Iris pigment epithelial cell (primary cell): ENCODE measurements at regions not wholly inside any gene's neighbourhood (a gene's known extent, or its start where the extent isn't known, plus 50 kb on each side); places are given as distances from the start of the nearest gene placed in this dataset.
"Not testable (repeated sequence)": the region's sequence is repeated elsewhere in the genome, so short reads cannot be mapped to it uniquely, and the experiment has no call there.

Source experiments
- DNase-seq: peaks from one replicate; pipeline ENCODE4 v3.0.0-alpha.2; 2011; ENCODE audit warnings: low read depth

DNA sequence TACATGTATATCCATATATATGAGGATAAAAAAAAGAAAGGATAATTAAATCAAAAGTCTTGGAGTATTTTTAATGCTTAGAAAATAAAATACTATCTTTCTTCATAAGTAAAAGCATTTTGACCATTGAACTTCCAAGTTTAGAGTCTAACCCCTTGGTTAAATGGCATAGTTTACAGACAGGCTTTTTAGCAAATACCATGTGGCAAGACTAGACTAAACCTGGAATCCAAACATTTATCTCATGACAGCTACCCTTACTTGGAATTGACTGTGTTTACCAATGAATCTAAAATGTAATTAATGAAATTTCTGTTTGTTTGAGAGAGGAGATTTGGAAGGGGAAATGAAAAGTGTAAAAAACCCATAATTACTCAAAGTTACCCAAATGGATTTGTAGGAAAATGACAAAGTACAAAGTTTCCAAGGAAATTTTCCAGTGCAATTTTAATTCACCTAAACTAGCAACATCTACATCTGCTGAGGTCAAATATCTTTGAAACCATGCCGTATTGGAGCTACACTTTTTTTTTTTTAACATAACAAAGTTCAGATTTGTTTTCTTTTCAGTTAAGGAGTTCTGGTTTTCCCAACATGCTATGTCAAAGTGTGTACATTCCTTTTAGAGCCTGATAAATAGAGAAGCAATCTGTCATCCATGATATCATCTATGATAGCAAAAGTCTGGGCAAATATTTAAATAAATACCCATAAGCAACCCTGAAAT, 272.1 kb upstream of the DAB2 start:
- peak; percentile 12 for DNase-seq

DNA sequence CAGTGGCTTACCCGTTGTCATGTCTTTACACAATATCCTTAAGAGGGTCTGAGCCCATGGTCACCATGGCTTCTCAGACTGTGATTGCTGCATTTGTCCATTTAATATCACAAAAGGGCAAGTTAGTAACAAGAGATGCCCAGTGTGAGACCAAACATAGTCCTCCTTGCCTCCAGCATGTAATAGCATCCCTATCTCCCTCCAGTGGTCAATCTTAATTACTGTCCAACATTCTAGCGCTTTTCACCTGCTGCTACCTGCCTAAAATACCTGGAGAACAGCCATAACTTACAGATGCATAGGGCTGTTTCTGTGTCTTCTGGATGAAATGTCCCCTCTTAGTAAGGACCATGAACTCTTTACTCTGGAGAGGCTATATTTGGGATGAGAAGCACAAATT, 267.2 kb upstream of the DAB2 start:
- DNase-seq: peak; percentile 13

DNA sequence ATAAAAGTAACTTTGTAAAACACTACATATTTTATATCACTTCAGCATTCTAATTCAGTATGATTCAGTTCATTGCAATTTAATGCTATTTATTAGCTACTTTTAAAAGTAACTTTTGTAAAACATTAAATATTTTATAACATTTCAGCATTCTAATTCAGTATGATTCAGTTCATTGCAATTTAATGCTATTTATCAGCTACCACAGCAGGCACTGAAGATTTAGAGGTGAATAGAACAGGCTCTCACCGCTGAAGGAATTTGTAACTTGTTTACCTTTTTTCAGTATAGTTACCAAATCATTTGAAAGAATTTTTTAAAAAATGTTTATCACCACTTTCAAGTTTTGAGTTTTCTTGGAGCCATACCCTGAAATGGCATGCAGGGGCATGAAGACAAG, 266.4 kb upstream of the DAB2 start:
- no peak for DNase-seq

DNA sequence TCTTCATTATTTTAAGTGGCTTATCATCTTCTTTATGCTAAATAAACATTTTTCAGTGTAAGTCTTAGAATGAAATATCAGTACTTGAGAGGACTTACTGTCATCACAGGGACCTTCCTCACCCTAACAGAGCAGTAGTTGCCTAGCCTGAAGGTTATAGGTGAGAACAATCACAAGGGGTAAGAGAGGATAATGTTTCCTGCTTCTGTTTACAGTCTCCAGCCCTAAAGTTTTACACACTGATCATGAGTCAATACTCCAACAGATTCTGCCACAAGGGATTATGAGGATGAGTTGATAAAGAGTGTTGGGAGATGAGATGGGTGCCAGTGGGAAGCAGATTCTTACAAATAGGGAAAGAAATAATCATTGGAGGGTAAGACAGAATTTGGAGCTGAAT, 265.1 kb upstream of the DAB2 start:
- DNase-seq: no peak

DNA sequence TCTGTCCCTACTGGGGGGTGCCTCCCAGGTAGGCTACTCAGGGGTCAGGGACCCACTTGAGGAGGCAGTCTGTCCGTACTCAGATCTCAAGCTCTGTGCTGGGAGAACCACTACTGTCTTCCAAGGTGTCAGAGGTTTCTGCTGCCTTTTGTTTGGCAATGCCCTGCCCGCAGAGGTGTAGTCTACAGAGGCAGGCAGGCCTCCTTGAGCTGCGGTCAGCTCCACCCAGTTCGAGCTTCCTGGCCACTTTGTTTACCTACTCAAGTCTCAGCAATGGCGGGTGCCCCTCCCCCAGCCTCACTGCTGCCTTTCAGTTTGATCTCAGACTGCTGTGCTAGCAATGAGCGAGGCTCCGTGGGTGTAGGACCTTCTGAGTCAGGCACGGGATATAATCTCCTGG, 263.1 kb upstream of the DAB2 start:
- not testable (repeated sequence) for DNase-seq

DNA sequence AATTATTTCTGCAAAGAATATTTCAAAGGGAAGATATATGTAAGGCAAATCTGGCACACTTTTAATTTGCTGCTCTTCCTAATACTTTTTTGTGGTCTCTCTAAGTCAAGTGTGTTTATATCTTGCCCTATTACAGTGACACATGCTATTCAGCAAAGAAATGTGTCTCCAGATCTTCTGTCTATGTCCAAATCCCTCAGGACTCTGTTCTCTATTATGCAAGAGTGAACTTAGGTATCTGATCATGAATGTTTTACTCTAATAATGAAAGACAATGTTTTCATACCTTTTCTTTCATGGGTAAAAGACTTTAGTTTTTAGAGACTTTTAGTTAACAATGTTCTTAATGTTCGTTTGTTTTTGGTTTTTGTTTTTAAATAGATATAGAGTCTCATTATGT, 255.4 kb upstream of the DAB2 start:
- no peak for DNase-seq

DNA sequence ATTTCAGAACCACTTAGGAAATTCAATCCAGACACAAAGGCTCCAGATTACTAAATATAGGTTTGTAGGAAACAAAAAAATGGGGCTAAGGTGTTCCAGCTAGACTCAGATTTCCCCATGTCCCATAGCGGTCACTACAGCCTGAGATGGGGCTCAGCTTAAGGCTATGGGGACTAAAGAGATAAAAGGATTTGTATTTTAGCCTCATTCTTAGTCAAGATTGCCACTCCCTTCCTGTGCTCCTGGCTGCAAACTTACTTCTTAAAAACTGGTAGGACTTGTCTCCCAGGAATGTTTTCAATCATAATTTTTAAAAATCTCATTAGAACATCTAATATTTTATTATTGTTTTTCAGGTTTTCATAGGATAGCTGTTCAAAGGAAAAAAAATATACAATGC, 253.8 kb upstream of the DAB2 start:
- DNase-seq: no peak

DNA sequence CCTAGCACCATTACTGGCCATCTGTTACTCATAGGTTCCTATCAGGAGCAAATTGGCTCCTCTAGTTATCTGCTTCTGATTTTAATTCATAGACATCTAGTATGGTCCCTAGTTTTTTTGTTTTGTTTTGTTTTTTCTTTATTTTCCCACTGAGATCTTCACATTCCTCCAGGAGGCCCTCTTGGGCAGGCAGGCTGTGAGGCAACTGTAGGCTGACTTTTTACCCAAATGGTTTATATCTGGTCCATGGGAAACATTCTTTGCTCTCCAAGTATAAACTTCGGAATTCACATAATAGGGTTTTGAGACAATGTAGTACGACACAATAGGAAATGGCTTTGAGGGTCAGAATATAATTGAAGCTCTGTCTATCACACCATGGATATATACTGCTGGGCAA, 250.9 kb upstream of the DAB2 start:
- peak; percentile 22 for DNase-seq

DNA sequence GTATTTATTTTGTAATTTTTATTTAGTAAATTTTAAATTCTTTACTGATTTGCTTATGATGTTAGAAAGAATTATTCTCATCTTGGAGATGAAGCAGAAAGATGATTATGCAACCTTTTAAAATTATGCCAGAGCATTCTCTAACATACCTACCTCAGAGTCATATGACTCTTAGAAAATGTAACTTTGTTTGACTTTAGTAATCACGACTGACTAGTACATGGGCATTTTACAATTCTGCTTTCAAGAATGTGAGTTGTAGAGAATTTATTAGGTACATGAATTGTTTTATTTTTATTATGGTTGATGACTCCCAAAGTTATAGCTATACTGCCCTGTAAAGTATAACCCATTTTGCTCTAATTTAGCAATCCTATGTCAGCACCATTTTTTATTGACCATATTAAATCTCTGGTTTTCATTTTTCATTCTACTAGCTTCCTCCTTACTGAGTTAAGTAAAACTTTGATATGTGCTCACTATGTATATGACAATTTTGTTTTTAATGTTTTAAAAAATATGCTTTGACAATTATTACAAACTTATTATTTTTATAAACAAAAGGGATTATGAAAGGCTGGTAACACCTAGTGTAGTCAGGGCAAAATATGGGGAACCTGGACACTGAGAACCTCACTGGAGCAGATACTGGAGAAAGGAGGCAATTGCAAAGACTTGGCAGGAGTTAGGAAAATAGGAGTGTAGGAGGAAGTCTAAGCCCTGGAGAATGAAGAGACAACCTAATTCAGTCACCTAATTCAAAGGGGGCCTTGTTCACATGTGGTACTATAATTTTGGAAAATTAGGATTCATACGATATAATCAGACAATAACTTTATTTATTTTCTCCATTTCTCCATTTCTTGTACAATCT, 249.7 kb upstream of the DAB2 start:
- peak; percentile 22 for DNase-seq

DNA sequence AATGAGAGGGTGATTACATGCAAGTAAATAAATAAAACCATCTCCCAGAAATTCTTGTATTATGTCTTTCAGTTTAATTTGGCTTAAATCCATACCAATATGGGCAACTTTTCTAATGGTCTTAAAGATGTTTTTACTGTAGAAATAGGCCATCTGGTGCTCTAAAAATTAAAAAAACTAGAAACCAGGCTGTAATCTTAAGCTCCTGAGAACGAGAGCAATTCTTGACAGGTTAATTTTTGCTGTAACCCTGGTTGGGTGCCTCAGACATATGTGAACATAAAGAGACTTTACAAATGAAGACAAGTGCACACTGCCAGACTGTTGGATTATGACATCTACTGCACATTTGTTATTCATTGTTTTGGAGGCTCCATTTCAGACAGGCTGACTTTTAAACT, 246.8 kb upstream of the DAB2 start:
- DNase-seq: no peak

DNA sequence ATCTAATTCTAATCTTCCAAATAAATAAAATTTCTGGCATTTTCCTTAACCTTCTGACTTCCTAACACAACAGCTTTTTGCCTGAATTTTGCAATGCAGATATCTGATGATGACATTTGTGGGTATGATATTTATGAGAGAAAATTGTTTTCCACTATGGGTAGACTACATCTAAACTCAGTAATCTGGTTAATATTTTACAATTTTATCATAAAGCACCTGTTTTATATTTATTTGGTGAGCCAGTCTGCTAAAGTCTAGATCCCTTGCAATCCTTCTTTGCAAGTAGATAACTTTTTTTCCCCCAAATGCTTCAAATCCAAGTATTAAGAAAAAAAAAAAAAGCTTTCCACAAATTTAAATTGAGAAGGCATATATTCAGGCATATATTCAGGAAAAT, 246.2 kb upstream of the DAB2 start:
- DNase-seq: no peak

DNA sequence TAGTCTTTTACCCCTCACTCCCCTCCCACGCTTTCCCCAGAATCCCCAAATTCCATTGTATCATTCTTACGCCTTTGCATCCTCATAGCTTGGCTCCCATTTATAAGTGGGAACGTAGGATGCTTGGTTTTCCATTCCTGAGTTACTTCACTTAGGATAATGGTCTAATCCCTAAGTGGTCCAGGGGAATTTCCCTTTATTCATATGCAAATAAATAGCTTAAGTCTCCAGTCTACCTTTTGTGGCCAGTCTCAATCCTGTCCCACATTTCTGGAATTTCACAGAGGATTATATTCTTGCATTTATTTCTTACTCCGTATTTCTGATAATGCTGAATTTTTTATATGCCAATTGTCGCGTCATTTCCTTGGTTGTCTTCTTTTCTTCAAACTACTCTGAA, 245.6 kb upstream of the DAB2 start:
- DNase-seq: no peak

DNA sequence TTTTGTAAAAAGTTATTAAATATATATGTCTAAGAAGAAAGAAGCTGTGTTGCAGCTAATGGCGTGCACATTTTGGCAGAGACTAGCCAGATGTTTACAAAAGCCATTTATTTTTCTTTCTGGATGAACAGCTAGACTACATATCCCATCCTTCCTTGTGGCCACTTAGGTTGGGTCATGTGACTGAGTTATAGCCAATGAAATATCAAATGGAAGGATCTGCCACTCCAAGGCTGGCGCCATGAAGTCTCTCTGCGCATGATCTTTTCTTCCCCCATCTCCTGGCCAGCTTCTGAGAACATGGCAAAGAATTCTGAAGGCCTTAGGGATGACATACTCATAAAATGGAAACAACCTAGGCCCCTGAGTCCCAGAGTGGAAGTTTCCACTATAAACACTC, 244.2 kb upstream of the DAB2 start:
- no peak for DNase-seq

DNA sequence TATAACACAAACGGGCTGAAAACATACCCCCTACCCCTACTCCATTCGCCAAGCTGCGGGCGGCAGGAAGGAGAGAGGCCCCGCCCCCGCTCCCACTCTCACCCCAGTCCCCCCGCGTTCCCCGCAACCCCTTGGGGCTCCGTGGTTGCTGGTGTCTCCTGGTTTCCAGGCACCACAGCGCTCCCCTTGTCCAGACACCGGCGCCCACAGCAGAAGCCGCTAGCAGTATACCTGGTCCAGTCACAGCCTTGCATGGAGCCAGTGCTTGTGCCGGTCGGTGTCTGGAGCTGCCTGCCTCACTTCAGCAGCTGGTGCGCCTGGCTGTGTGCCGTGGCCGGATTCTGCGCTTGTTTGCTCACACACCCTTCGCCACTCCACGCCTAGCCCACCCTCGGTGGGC, 240.5 kb upstream of the DAB2 start:
- no peak for DNase-seq

DNA sequence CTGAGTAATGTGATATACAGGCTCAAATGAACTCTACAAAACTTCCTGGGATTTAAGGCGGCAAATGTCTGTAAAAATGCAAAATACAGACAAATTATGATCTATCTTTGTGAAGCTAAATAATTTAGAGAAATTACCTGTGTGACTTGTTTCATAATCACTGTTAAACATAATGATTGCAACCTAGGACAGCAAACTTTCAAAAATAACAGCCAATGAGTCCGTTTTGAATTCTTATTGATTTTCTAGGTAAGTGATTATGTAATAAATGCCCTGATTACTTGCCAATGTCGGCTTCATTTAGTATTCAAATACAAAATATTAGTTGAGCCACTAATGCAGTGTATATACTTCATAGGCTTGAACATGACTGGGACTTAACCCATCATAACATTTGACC, 238.2 kb upstream of the DAB2 start:
- DNase-seq: no peak

DNA sequence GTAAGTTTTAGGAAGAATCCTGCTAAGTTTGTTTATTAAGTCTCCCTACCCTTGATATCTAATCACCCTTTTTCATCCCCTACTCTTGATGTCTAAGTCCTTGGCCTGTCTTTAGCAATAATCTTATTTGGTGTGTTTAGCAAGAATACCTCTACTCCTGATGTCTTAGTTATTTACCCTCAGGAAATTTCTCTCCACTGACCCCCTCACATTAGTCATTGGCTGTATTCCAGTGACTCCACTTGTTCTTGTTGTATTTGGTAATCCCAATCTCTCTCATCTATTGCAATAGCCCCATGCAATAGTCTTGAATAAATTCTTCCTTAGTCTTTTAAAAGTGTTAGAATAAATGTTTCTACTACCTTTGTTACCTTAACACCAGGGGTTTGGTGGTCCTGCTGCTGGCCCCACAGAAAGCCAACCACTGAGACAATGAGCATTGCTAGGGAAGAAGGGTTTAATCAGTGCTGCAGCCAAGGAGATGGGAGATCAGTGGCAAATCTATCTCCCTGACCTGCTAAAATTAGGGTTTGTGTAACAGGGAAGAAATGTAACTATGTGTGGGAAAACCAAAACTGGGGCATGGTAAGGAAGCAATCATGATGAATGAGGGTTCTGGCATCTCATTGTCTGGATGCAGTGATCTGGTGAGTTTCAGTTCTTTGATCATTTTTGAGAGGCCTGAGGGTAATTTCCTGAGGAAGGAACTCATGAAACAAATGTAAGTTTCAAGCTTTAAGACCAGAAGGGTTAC, 236.4 kb upstream of the DAB2 start:
- peak; percentile 73 for DNase-seq

DNA sequence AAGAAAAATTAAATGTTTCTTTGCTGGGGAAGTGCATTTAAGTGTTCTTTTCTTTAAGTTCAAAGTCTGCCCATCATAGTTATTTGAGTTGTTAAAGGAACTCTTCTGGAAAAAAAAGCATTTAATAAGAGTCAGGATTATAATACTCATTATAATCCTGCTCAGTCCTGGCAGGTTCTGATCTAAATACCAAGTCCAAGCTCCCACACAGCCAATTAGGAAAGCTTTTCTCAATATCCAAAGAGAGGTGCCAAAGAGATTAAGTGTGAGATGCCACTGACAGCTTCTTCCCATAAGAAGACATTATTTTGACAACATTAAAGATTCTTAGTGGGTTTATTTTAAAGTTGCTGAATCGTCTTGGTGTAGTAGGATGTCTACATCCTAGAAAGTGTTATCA, 235.2 kb upstream of the DAB2 start:
- no peak for DNase-seq

DNA sequence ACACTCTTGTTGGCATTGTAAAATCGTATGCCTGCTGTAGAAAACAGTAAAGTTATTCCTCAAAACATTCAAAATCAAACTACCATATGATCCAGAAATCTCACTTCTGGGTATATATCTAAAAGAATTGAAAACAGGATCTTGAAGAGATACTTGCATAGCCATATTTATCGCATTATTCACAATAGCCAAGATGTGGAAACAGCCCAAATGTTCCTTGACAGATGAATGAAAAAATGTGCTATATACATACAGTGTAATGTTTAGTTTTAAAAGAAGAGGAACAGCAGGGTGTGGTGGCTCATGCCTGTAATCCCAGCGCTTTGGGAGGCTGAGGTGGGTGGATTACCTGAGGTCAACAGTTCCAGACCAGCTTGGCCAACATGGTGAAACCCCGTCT, 234.1 kb upstream of the DAB2 start:
- peak; percentile 48 for DNase-seq

DNA sequence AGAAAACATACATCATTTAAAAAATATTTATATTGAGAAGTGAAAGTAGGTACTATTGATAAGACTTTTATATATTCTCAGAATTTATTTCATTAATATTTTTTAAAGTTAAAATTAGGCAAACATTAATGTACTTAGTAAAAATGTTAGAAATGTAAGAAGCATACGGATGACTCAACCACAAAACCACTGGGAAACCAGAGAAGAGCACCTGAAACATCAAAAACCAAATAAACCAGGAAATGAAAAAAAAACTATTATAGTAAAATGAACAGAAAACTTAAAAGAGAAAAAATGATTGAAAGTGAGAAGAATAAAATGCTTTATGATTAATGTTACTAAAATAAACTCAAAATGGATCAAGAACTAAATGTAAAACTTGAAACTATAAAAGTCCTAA, 233.2 kb upstream of the DAB2 start:
- peak; percentile 54 for DNase-seq

DNA sequence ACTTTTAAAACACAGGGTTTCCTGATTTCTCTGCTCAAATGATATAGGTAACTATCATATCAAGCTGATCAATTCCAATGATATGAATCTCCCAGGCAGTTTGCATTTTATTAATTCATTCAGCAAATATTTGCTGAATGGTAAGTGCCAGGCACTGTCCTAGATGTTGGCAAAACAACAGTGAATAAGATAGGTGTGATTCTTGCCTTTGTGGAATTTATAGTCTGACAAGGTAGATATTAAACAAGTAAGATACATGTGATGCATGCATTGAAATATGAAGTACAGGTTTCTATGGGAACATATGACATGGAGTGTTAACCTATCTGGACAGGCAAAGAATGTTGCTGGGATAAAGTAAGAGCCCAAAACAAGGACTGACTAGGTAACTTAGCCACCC, 231.8 kb upstream of the DAB2 start:
- DNase-seq: no peak

DNA sequence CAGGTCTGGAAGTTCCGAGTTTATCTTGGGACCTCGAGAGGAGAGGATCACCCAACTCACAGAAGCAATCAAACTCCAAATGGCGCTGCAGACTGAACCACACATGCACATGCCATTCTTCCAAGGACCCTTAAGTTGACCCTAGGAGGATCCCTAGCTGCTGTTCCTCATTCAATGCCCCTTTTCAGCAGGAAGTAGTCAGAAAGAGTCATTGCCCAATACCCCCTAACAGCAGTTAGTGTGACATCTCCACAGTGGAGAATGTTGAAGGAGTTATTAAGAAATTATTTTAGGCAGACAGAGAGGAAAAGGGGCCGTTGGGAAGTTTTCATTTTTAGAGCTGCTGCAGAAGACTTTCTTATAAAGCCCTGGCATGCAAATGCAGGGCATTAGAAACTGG, 229.9 kb upstream of the DAB2 start:
- DNase-seq: no peak

DNA sequence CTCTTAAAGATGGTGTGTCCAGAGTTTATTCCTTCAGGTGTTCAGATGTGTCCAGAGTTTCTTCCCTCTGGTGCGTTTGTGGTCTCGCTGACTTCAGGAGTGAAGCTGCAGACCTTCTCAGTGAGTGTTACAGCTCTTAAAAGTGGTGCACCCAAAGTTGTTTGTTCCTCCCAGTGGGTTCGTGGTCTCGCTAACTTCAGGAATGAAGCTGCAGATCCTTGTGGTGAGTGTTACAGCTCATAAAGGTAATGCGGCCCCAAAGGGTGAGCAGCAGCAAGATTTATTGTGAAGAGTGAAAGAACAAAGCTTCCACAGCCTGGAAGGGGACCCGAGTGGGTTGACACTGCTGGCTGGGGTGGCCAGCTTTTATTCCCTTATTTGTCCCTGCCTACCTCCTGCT, 227.7 kb upstream of the DAB2 start:
- DNase-seq: not testable (repeated sequence)

DNA sequence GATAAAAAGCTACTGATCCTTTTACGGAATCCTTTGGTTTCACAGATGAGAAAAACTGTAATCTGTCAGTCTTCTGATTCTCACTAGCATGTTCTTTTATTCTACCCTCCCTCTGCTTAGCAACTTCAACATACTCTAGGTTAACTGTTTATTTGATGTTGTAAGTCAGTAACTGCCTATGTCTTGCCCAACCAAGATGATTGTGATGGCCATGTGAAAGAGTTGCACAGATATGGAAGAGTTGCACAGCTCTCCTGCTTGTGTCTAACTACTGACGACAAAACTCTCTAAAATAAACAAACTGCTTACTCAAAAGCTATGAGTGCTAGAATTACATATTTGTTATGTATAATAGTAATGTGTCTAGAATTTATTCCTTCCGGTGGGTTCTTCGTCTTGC, 227.3 kb upstream of the DAB2 start:
- peak; percentile 37 for DNase-seq
